ENCODE measurements at regions not wholly inside any gene's neighbourhood (a gene's known extent, or its start where the extent isn't known, plus 50 kb on each side); places are given as distances from the start of the nearest gene placed in this dataset.

GRCh38 chr15:69577397-69577796 is 124.8 kb downstream of the RPLP1 start:
- no peak for DNase-seq

- no peak for DNase-seq
Observed at GRCh38 chr15:69578252-69578651, 125.6 kb downstream of the RPLP1 start.

GRCh38 chr15:69578787-69579583 is 126.4 kb downstream of the RPLP1 start:
- no peak for DNase-seq

- no peak for DNase-seq
Observed at GRCh38 chr15:69579950-69580618, 127.5 kb downstream of the RPLP1 start.

GRCh38 chr15:69583626-69584025 is 131.0 kb downstream of the RPLP1 start:
- no peak for DNase-seq

- no peak for DNase-seq
Observed at GRCh38 chr15:69585937-69586336, 133.3 kb downstream of the RPLP1 start.

GRCh38 chr15:69586721-69587120 is 134.1 kb downstream of the RPLP1 start:
- DNase-seq, result no peak

GRCh38 chr15:69587723-69588426 is 135.3 kb downstream of the RPLP1 start:
- DNase-seq, result no peak

- no peak for DNase-seq
Observed at GRCh38 chr15:69590201-69590710, 137.6 kb downstream of the RPLP1 start.

- DNase-seq, result no peak
Observed at GRCh38 chr15:69590932-69591524, 138.4 kb downstream of the RPLP1 start.

- DNase-seq, result no peak
Observed at GRCh38 chr15:69591905-69592508, 139.4 kb downstream of the RPLP1 start.

- no peak for DNase-seq
Observed at GRCh38 chr15:69592954-69593353, 140.3 kb downstream of the RPLP1 start.

GRCh38 chr15:69593488-69593887 is 140.9 kb downstream of the RPLP1 start:
- no peak for DNase-seq

- no peak for DNase-seq
Observed at GRCh38 chr15:69593981-69594966, 141.7 kb downstream of the RPLP1 start.

GRCh38 chr15:69595009-69595791 is 142.6 kb downstream of the RPLP1 start:
- no peak for DNase-seq

GRCh38 chr15:69597061-69597592 is 144.5 kb downstream of the RPLP1 start:
- DNase-seq, result no peak

- no peak for DNase-seq
Observed at GRCh38 chr15:69599271-69599670, 146.7 kb downstream of the RPLP1 start.

GRCh38 chr15:69600556-69601085 is 148.0 kb downstream of the RPLP1 start:
- no peak for DNase-seq

- no peak for DNase-seq
Observed at GRCh38 chr15:69601711-69602504, 149.3 kb downstream of the RPLP1 start.

Data from HCEC 1CT (cell line).